NB4 (cell line): ENCODE measurements at regions not wholly inside any gene's neighbourhood (a gene's known extent, or its start where the extent isn't known, plus 50 kb on each side); places are given as distances from the start of the nearest gene placed in this dataset.

Experiments used
- CTCF ChIP-seq: IDR thresholded peaks from one replicate; pipeline ENCODE4 v1.5.1; 2012; ENCODE audit warnings: low read depth, low read length
- MAX ChIP-seq: IDR thresholded peaks from 2 replicates; pipeline ENCODE4 v1.6.1; 2011; ENCODE audit warnings: low read depth, low read length
- POLR2A ChIP-seq: IDR thresholded peaks from 2 replicates; pipeline ENCODE4 v1.6.1; 2011; ENCODE audit warnings: mild to moderate bottlenecking; ENCODE audit not compliant: insufficient read length; ENCODE audit errors: extremely low read depth

GRCh38 chr5:86814907-86815306, 197.2 kb downstream of the COX7C start:
- TF ChIP-seq MAX = no peak
- no peak for TF ChIP-seq CTCF
- TF ChIP-seq POLR2A = no peak
